Neural progenitor cell (in vitro differentiated cells): ENCODE measurements at regions not wholly inside any gene's neighbourhood (a gene's known extent, or its start where the extent isn't known, plus 50 kb on each side); places are given as distances from the start of the nearest gene placed in this dataset.

Source experiments
- EZH2 ChIP-seq: fragments of 200-600 bp; sonication (generic); IDR thresholded peaks from 2 replicates; pipeline ENCODE4 v1.6.1; 2017; ENCODE audit warnings: antibody characterized with exemption, mild to moderate bottlenecking, moderate library complexity
- EZH2phosphoT487 ChIP-seq: fragments of 200-600 bp; sonication (generic); IDR thresholded peaks from 2 replicates; pipeline ENCODE4 v1.6.1; 2017; ENCODE audit warnings: antibody characterized with exemption
- TF ChIP-seq, protein P1 (sequence below): fragments of 200-600 bp; sonication (generic); IDR thresholded peaks from 2 replicates; pipeline ENCODE4 v1.5.1; 2017; ENCODE audit warnings: antibody characterized with exemption, mild to moderate bottlenecking

DNA sequence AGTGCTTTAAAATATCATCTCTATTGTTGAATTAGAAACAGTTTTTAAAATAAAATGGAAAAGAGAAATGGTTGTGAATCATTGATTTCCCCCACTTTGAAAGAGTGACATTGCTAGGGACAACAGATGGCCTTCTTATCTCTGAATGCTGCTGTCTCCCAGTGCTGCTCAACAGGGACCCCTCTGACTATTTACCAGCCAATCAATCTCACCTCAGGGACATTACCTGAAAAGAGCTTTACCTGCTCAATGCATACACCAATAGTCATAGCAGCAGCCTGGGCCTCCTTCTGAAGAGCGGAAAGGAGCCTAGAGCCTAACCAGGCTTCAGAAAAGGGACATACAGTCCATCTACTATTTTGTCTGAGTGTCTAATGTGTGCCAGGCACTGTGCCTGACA is 162.8 kb downstream of the CGGBP1 start:
- TF ChIP-seq, protein P1, sequence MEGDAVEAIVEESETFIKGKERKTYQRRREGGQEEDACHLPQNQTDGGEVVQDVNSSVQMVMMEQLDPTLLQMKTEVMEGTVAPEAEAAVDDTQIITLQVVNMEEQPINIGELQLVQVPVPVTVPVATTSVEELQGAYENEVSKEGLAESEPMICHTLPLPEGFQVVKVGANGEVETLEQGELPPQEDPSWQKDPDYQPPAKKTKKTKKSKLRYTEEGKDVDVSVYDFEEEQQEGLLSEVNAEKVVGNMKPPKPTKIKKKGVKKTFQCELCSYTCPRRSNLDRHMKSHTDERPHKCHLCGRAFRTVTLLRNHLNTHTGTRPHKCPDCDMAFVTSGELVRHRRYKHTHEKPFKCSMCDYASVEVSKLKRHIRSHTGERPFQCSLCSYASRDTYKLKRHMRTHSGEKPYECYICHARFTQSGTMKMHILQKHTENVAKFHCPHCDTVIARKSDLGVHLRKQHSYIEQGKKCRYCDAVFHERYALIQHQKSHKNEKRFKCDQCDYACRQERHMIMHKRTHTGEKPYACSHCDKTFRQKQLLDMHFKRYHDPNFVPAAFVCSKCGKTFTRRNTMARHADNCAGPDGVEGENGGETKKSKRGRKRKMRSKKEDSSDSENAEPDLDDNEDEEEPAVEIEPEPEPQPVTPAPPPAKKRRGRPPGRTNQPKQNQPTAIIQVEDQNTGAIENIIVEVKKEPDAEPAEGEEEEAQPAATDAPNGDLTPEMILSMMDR: no peak
- TF ChIP-seq EZH2 (no peak), EZH2phosphoT487 (no peak)
